Breast epithelium (tissue), 4 donors: ENCODE measurements at regions not wholly inside any gene's neighbourhood (a gene's known extent, or its start where the extent isn't known, plus 50 kb on each side); places are given as distances from the start of the nearest gene placed in this dataset.

ENCODE experiments used
- DNase-seq, 2 donors: peaks; one replicate each; pipeline ENCODE4 v3.0.0-alpha.2; 2019; ENCODE audit warnings: low spot score in 2 of 2
- H3K27ac ChIP-seq, 2 donors: fragments of 200-600 bp; sonication (generic) in 1 of 2; one replicate each; pipeline ENCODE4 v1.5.1; 2016 to 2019; ENCODE audit warnings: mild to moderate bottlenecking in 1 of 2
- H3K27me3 ChIP-seq, 2 donors: fragments of 200-600 bp; sonication (generic) in 1 of 2; one replicate each; pipeline versions ENCODE4 v1.5.1 to v1.6.0; 2017 to 2019; ENCODE audit warnings: control low read depth in 1 of 2, mild to moderate bottlenecking in 1 of 2
- H3K36me3 ChIP-seq: fragments of 200-600 bp; one replicate; pipeline ENCODE4 v1.5.1; 2019
- H3K4me1 ChIP-seq, 2 donors: fragments of 200-600 bp; sonication (generic); one replicate each; pipeline ENCODE4 v1.5.1; 2016 to 2019; ENCODE audit warnings: control low read depth in 1 of 2
- H3K4me3 ChIP-seq, 3 donors: fragments of 200-600 bp; sonication (generic); 1 replicate in 2 of 3; 2 replicates in 1 of 3; pipeline ENCODE4 v1.5.1; 2016 to 2019; ENCODE audit warnings: mild to moderate bottlenecking in 3 of 3, moderate library complexity in 2 of 3
- H3K9me3 ChIP-seq, 2 donors: fragments of 200-600 bp; sonication (generic) in 1 of 2; one replicate each; pipeline ENCODE4 v1.5.1; 2016 to 2019; ENCODE audit warnings: control low read depth in 1 of 2
- POLR2A ChIP-seq: fragments of 450-650 bp; IDR thresholded peaks from one replicate; pipeline ENCODE4 v1.6.1; 2016; ENCODE audit warnings: antibody characterized with exemption, mild to moderate bottlenecking, moderate library complexity
- POLR2AphosphoS5 ChIP-seq, 3 donors: sonication (generic); formaldehyde crosslinking; IDR thresholded peaks; one replicate each; pipeline ENCODE4 v1.6.1; 2017; ENCODE audit warnings: antibody characterized with exemption in 3 of 3
- intact Hi-C: fragments of 100-400 bp; cut with DNase I; formaldehyde crosslinking; loops from one replicate; pipeline ENCODE4 v1.15.1; 2023; ENCODE audit warnings: low total_unique reads
- TF ChIP-seq, protein P1 (sequence below), 3 donors: fragments of 450-650 bp; IDR thresholded peaks; one replicate each; pipeline ENCODE4 v1.5.1; 2016 to 2017; ENCODE audit warnings: antibody characterized with exemption in 3 of 3, mild to moderate bottlenecking in 3 of 3, moderate library complexity in 3 of 3

DNA sequence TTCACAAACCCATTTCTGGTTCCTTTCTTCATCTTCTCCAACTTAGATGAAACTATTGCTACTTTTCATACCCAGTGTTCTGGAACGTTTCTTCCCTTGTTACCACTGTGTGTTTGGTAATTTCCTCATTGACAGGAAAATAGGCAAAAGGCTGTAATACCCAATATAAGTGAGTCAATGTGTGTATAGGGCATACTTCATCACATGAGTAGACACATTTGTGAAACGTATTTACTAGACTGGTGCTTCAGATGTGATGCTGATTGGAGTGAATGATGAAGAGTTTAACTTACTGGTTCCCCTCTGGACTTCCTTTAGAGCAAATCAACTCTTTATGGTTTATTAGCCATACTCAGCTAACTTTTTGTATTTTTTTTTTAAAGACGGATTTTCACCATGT is 195.1 kb upstream of the ATP6AP2 start:
- intact Hi-C loops = no loop called here
- Histone ChIP-seq H3K4me1 (no peaks in the 10 kb centered on the region), H3K27me3 (peaks cover 0 to 50% of the 10 kb centered on the region in 2 donors), H3K4me3 (no peak overlapping the region), H3K27ac (no peak overlapping the region), H3K9me3 (no peaks in the 10 kb centered on the region), H3K36me3 (no peaks in the 10 kb centered on the region)
- no peak for TF ChIP-seq POLR2A
- no peak for DNase-seq

- intact Hi-C loops = no loop called here
- H3K36me3 ChIP-seq = no peaks in the 10 kb centered on the region
- no peak for DNase-seq
- no peaks in the 10 kb centered on the region for H3K9me3 ChIP-seq
- H3K4me1 ChIP-seq = no peaks in the 10 kb centered on the region
- peaks cover 0 to 54% of the 10 kb centered on the region in 2 donors for H3K27me3 ChIP-seq
- H3K4me3 ChIP-seq = no peak overlapping the region
- no peak for TF ChIP-seq POLR2AphosphoS5 (IDR thresholded peaks at IDR 0.05)
- TF ChIP-seq, protein P1, sequence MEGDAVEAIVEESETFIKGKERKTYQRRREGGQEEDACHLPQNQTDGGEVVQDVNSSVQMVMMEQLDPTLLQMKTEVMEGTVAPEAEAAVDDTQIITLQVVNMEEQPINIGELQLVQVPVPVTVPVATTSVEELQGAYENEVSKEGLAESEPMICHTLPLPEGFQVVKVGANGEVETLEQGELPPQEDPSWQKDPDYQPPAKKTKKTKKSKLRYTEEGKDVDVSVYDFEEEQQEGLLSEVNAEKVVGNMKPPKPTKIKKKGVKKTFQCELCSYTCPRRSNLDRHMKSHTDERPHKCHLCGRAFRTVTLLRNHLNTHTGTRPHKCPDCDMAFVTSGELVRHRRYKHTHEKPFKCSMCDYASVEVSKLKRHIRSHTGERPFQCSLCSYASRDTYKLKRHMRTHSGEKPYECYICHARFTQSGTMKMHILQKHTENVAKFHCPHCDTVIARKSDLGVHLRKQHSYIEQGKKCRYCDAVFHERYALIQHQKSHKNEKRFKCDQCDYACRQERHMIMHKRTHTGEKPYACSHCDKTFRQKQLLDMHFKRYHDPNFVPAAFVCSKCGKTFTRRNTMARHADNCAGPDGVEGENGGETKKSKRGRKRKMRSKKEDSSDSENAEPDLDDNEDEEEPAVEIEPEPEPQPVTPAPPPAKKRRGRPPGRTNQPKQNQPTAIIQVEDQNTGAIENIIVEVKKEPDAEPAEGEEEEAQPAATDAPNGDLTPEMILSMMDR (IDR thresholded peaks at IDR 0.05) = no peak
- TF ChIP-seq POLR2A = no peak
- H3K27ac ChIP-seq = no peak overlapping the region
Observed at GRCh38 chrX:40385256-40385655, 195.5 kb upstream of the ATP6AP2 start.

- no peaks in the 10 kb centered on the region for H3K4me1 ChIP-seq
- H3K27ac ChIP-seq = no peak overlapping the region
- no peak for TF ChIP-seq POLR2AphosphoS5 (IDR thresholded peaks at IDR 0.05)
- TF ChIP-seq, protein P1 (IDR thresholded peaks at IDR 0.05) = no peak
- TF ChIP-seq POLR2A = no peak
- no peak overlapping the region for H3K4me3 ChIP-seq
- no peak for DNase-seq
- no peaks in the 10 kb centered on the region for H3K9me3 ChIP-seq
- intact Hi-C loops = no loop called here
- no peaks in the 10 kb centered on the region for H3K36me3 ChIP-seq
- peaks cover 0 to 59% of the 10 kb centered on the region in 2 donors for H3K27me3 ChIP-seq
Observed at GRCh38 chrX:40383969-40384368, 196.8 kb upstream of the ATP6AP2 start.

GRCh38 chrX:40383360-40383759 is 197.4 kb upstream of the ATP6AP2 start:
- no peaks in the 10 kb centered on the region for H3K36me3 ChIP-seq

GRCh38 chrX:40380655-40381488 is 199.9 kb upstream of the ATP6AP2 start:
- no peaks in the 10 kb centered on the region for H3K36me3 ChIP-seq
- no peaks in the 10 kb centered on the region for H3K4me1 ChIP-seq
- TF ChIP-seq, protein P1 (IDR thresholded peaks at IDR 0.05) = no peak
- no peak for TF ChIP-seq POLR2AphosphoS5 (IDR thresholded peaks at IDR 0.05)
- no peak for TF ChIP-seq POLR2A
- no peak overlapping the region for H3K4me3 ChIP-seq
- peaks cover 0 to 8% of the 10 kb centered on the region in 2 donors for H3K9me3 ChIP-seq
- no peak overlapping the region for H3K27ac ChIP-seq
- peaks cover 0 to 56% of the 10 kb centered on the region in 2 donors for H3K27me3 ChIP-seq
- intact Hi-C loops = no loop called here
- DNase-seq = no peak

More at GRCh38 chrX:40383360-40383759, 197.4 kb upstream of the ATP6AP2 start:
- TF ChIP-seq POLR2A = no peak
- no peak for TF ChIP-seq POLR2AphosphoS5 (IDR thresholded peaks at IDR 0.05)
- TF ChIP-seq, protein P1 (IDR thresholded peaks at IDR 0.05) = no peak
- Histone ChIP-seq H3K9me3 (no peaks in the 10 kb centered on the region), H3K27me3 (peaks cover 0 to 59% of the 10 kb centered on the region in 2 donors), H3K27ac (no peak overlapping the region), H3K4me1 (no peaks in the 10 kb centered on the region), H3K4me3 (no peak overlapping the region)
- DNase-seq = no peak
- intact Hi-C loops = no loop called here
